ENCODE measurements at regions not wholly inside any gene's neighbourhood (a gene's known extent, or its start where the extent isn't known, plus 50 kb on each side); places are given as distances from the start of the nearest gene placed in this dataset.

GRCh38 chr18:52277785-52278184 is 62.2 kb upstream of the DCC start:
- TF ChIP-seq CTCF (IDR thresholded peaks at IDR 0.05) (no peak), POLR2A (IDR thresholded peaks at IDR 0.05) (no peak)

Data from heart left ventricle (tissue), 13 donors.